SKM-1 (cell line): ENCODE measurements at regions not wholly inside any gene's neighbourhood (a gene's known extent, or its start where the extent isn't known, plus 50 kb on each side); places are given as distances from the start of the nearest gene placed in this dataset.
"Not testable (repeated sequence)": the region's sequence is repeated elsewhere in the genome, so short reads cannot be mapped to it uniquely, and the experiment has no call there.

Experiments used
- DNase-seq: peaks from one replicate; lab custom pipeline; 2025; ENCODE audit not compliant: unreplicated experiment; lab: John Stamatoyannopoulos, UW

- DNase-seq: no peak
These were observed 667.1 kb upstream of the NR2F2 start for GRCh38 chr15:95663156-95664100.

GRCh38 chr15:95664450-95664849 lies 666.0 kb upstream of the NR2F2 start:
- no peak for DNase-seq

- DNase-seq: no peak
These were observed 661.2 kb upstream of the NR2F2 start for GRCh38 chr15:95669146-95669922.

GRCh38 chr15:95674031-95674430 lies 656.5 kb upstream of the NR2F2 start:
- DNase-seq: no peak

DNA sequence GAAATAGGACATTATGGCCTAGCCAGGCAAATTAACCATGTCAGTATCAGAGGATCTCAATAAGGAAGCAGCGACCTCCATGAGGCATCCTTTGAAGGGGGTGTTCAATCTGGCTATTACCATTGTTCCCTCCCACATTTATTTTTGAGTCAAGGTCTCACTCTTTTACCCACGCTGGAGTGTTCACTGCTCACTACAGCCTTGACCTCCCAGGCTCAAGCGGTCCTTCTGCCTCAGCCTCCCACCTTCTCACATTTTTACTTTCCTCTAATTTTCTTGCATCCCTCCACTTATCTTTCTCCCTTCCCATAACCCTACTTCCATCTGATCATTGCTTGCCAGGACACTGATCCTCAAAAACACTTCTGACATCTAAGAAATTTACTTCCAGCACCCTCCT lies 654.0 kb upstream of the NR2F2 start:
- DNase-seq: no peak

DNA sequence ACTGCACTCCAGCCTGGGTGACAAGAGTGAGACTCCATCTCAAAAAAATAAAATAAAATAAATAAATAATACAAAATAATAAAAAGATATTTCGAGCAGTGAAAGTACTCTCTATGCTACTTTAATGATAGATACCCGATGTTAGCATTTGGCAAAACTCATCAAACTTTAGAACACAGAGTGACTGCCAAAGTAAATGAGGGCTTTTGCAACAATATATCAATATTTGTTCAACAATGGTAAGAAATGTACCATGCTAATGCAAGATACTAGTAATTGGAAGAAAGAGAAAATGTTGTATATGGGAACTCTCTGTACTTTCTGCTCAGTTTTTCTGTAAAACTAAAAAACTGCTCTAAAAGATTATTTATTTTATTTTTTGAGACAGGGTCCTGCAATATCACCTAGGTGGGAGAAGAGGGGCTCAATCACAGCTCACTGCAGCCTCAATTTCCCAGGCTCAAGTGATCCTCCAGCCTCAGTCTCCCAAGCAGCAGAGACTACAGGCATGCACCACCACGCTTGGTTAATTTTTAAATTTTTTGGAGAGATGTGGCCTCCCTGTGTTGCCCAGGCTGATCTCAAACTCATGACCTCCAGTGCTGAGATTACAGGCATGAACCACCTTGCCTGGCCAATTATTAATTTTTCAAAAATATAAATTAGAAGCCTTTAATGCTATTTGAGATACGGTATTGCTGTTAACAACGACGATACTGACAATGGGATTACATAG lies 650.5 kb upstream of the NR2F2 start:
- DNase-seq: no peak

DNA sequence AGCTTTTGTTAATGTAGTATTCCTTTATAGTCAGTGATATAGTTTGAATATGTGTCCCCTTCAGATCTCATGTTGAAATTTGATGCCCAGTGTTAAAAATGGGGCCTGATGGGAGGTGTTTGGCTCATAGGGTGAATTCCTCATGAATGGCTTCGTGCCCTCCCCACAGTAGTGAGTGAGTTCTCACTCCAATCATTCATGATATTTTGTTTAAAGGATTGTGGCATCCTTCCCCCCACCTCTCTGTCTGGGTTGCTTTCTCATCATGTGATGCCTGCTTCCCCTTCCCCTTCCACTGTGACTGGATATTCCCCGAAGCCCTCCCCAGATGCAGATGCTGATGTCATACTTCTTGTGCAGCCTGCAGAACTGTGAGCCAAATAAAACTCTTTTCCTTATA lies 649.8 kb upstream of the NR2F2 start:
- DNase-seq: no peak

DNA sequence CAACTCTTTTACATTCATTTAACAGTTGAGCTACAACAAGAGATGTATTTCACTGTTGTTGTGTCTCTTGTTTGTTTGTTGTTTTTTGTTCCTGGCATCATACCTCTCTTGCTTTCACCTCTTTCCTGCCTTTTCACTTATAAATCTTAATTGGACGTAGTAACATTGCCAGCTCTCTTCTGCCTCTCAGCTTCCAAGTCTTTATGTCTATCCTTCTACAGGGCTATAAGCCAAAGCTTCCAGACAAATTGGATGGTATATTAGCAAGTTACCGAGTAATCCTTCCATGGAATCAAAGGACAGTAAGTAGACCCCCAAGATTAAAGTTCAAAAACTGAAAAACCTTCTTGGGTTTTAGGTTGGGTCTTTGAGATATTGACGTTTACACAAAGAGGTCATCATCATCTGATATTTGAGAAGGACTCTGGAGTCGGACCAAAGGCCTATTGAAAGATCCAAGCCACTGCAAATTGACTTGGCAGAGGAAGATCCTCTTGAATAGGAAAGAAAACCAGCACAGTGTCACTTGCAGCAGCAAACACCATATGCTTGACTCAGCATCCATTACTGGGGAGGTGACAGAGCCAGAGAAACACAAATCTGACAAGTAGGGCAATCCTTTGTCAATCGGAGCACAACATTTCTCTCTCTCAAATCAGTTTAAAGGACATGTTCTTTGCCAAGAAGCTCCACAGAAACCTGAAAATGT lies 648.5 kb upstream of the NR2F2 start:
- DNase-seq: no peak

- no peak for DNase-seq
These were observed 646.4 kb upstream of the NR2F2 start for GRCh38 chr15:95684126-95684525.

DNA sequence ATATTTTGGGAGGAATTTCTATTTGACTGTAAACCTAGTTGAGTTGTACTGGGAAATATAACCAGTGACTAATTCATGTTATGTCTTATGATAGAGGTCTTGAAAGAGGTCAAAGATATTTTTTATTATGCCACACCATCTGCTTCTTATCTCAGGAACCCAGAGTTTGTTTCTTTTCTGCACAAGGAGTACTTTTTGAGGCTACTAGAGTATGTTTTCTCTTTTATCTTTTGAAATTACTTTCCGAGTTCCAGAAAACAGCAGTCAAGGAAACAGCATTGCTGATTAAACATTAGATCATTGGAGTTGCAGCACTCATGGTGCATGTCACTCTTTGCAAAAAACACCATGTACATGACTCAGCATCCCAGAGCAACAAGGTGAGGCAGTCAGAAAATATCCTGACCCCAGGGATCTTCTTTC lies 645.8 kb upstream of the NR2F2 start:
- DNase-seq: no peak

DNA sequence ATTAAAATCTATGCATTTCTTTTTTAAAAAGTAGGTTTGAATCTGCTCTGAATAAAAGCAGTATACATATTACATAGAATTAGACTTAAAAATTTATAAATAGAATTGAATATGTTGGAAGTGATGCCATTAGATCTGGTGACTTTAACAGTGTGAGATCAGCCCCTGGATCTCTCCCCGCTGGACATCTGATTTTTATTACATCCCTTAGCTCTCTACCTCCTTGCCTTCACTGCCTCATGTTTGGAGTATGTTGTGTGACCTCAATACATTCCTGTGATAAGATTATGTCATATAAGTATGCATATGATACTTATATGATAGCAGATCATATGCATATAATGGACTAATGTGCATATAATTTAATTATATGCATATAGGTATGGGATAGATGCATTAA lies 643.4 kb upstream of the NR2F2 start:
- DNase-seq: no peak

DNA sequence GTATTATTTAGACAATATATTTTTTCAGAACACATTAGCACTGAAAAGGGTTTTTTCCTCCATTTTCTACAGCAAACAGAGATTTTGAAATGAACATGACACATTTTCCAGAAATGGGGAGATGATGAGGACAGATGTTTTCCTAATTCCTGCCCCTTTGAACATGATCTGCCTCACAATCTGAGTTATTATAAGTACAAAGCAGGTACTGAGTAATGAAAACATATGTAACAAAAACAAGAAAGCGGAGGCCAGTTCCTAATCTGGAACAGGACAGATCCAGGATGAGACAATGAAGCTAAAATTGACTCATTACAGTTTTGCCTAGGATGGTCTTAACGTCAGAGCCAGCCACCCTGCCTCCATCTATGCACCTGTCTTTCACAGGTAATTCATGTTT lies 642.8 kb upstream of the NR2F2 start:
- no peak for DNase-seq

GRCh38 chr15:95690631-95691340 lies 639.7 kb upstream of the NR2F2 start:
- DNase-seq: no peak

- DNase-seq: no peak
These were observed 636.6 kb upstream of the NR2F2 start for GRCh38 chr15:95693917-95694316.

- no peak for DNase-seq
These were observed 632.3 kb upstream of the NR2F2 start for GRCh38 chr15:95698230-95698629.

- DNase-seq: no peak
These were observed 631.5 kb upstream of the NR2F2 start for GRCh38 chr15:95698951-95699350.

DNA sequence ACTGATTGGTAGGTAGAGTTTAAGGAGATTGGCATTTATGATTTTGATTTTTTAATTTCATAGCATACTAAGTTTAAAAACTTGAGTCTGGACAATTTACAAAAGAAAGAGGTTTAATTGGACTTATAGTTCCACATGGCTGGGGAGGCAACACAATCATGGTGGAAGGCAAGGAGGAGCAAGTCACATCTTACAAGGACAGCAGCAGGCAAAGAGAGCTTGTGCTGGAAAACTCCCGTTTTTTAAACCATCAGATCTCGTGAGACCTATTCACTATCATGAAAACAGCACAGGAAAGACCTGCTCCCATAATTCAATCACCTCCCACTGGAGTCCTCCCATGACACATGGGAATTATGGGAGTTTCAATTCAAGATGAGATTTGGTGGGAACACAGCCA lies 630.9 kb upstream of the NR2F2 start:
- no peak for DNase-seq

DNA sequence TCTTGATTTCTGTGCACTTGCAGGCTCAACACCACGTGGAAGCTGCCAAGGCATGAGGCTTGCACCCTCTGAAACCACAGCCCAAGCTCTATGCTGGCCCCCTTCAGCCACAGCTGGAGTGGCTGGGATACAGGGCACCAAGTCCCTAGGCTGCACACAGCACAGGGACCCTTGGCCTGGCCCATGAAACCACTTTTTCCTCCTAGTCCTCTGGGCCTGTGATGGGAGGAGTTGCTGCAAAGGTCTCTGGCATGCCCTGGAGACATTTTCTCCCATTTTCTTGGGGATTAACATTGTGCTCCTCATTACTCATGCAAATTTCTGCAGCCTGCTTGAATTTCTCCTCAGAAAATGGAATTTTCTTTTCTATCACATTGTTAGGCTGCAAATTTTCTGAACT lies 629.8 kb upstream of the NR2F2 start:
- DNase-seq: not testable (repeated sequence)

DNA sequence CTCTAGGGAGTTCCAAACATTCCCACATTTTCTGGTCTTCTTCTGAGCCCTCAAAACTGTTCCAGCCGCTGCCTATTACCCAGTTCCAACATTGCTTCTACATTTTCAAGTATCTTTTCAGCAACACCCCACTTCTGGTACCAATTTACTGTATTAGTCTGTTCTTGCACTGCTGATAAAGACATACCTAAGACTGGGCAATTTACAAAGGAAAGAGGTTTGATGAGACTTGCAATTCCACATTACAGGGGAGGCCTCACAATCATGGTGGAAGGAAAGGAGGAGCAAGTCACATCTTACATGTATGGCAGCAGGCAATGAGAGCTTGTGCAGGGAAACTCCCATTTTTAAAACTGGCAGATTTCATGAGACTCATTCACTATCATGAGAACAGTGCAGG lies 629.1 kb upstream of the NR2F2 start:
- DNase-seq: no peak

DNA sequence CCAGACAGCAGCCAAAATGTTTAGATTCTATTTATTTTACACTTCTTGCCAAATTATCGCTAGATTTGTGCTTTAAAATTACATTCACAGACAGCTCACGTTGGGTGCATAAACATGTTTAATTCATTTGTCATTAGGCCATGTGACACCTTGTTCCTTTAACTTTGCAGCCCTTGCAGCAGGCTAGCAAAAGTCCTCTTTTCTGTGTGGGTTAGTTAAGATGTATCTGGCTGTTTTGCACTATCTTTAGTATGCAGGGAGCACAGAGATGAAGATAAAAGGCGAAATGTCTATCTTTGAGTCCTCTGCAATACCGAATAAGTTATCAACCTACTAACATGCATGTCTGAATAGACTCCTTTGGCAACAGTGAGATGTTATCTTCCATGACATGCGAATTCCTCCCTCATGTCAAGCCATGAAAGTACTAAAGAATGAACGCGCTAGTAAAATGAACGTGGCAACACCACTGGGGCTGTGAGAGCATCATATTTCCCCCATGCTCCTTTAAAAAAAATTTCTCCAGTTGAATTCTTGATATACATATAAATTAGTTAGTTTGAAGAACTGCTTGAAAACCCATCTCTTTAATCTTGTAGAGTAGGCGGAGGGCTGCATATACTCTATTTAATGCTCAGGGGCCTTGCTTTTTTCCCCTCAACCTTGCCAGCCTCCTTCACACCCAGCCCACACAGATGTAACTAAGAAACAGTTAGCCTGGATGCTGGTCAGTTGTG lies 620.4 kb upstream of the NR2F2 start:
- no peak for DNase-seq
